SK-N-SH (cell line): ENCODE measurements at regions not wholly inside any gene's neighbourhood (a gene's known extent, or its start where the extent isn't known, plus 50 kb on each side); places are given as distances from the start of the nearest gene placed in this dataset.

Experiments
- CHD2 ChIP-seq: fragments of 150-350 bp; IDR thresholded peaks from 2 replicates; pipeline ENCODE4 v1.6.1; 2018; ENCODE audit warnings: low read length; ENCODE audit not compliant: partially characterized antibody
- CTCF ChIP-seq: fragments of 200-600 bp; sonication (generic); IDR thresholded peaks from 2 replicates; pipeline ENCODE4 v1.6.1; 2017; ENCODE audit warnings: antibody characterized with exemption, mild to moderate bottlenecking, moderate library complexity
- EZH2phosphoT487 ChIP-seq: fragments of 200-600 bp; sonication (generic); IDR thresholded peaks from 2 replicates; pipeline ENCODE4 v1.6.1; 2017; ENCODE audit warnings: low read depth, mixed run types, mild to moderate bottlenecking, antibody characterized with exemption, moderate library complexity, borderline replicate concordance
- MXI1 ChIP-seq: IDR thresholded peaks from 2 replicates; pipeline ENCODE4 v1.6.1; 2012; ENCODE audit warnings: mild to moderate bottlenecking, low read depth, low read length, improper control_type of control experiment
- PBX3 ChIP-seq: IDR thresholded peaks from 2 replicates; pipeline ENCODE4; 2012
- POLR2AphosphoS5 ChIP-seq: IDR thresholded peaks from 2 replicates; pipeline ENCODE4 v1.6.1; 2012; ENCODE audit warnings: low read depth, low read length
- RAD21 ChIP-seq: IDR thresholded peaks from 2 replicates; pipeline ENCODE4 v1.6.1; 2012; ENCODE audit warnings: mild to moderate bottlenecking, low read length
- RCOR1 ChIP-seq: fragments of 150-350 bp; IDR thresholded peaks from 2 replicates; pipeline ENCODE4 v1.6.1; 2017; ENCODE audit warnings: antibody characterized with exemption, low read length
- REST ChIP-seq: IDR thresholded peaks from 2 replicates; pipeline ENCODE4 v1.6.1; 2012; ENCODE audit warnings: mild to moderate bottlenecking, low read depth, low read length, moderate library complexity
- SIN3A ChIP-seq: IDR thresholded peaks from 2 replicates; pipeline ENCODE4 v1.6.1; 2012; ENCODE audit warnings: low read depth, mild to moderate bottlenecking, low read length, moderate library complexity, borderline replicate concordance
- SMC3 ChIP-seq: IDR thresholded peaks from 2 replicates; pipeline ENCODE4 v1.6.1; 2012; ENCODE audit warnings: low read depth, low read length, improper control_type of control experiment
- USF2 ChIP-seq: fragments of 150-350 bp; IDR thresholded peaks from 2 replicates; pipeline ENCODE4 v1.6.1; 2017; ENCODE audit warnings: antibody characterized with exemption, low read length, low read depth, borderline replicate concordance
- ZBTB33 ChIP-seq: IDR thresholded peaks from 2 replicates; pipeline ENCODE4 v1.4.0; 2012; ENCODE audit warnings: low read depth, borderline replicate concordance

GRCh38 chr6:74610352-74610751 is 595.5 kb downstream of the COL12A1 start:
- TF ChIP-seq CTCF (no peak), POLR2AphosphoS5 (no peak), MXI1 (no peak), EZH2phosphoT487 (no peak), USF2 (no peak), SIN3A (no peak), SMC3 (no peak), RCOR1 (no peak), RAD21 (no peak), ZBTB33 (no peak), REST (no peak), PBX3 (no peak), CHD2 (no peak)
